GM10266 (cell line): ENCODE measurements at regions not wholly inside any gene's neighbourhood (a gene's known extent, or its start where the extent isn't known, plus 50 kb on each side); places are given as distances from the start of the nearest gene placed in this dataset.
A peak's percentile ranks its signal among the peaks of the same experiment; 100 is the strongest.

Experiments used
- DNase-seq: peaks from one replicate; pipeline ENCODE4 v3.0.0; 2012; ENCODE audit errors: extremely low spot score
- TF ChIP-seq, protein P1 (sequence below): IDR thresholded peaks from 2 replicates; pipeline ENCODE4 v1.5.1; 2012; ENCODE audit warnings: mild to moderate bottlenecking, low read depth; ENCODE audit not compliant: control insufficient read depth, insufficient read depth; ENCODE audit errors: missing control alignments

- no peak for DNase-seq
- TF ChIP-seq, protein P1, sequence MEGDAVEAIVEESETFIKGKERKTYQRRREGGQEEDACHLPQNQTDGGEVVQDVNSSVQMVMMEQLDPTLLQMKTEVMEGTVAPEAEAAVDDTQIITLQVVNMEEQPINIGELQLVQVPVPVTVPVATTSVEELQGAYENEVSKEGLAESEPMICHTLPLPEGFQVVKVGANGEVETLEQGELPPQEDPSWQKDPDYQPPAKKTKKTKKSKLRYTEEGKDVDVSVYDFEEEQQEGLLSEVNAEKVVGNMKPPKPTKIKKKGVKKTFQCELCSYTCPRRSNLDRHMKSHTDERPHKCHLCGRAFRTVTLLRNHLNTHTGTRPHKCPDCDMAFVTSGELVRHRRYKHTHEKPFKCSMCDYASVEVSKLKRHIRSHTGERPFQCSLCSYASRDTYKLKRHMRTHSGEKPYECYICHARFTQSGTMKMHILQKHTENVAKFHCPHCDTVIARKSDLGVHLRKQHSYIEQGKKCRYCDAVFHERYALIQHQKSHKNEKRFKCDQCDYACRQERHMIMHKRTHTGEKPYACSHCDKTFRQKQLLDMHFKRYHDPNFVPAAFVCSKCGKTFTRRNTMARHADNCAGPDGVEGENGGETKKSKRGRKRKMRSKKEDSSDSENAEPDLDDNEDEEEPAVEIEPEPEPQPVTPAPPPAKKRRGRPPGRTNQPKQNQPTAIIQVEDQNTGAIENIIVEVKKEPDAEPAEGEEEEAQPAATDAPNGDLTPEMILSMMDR: no peak
These were observed 446.0 kb downstream of the AEBP2 start for GRCh38 chr12:19885093-19885812.

- TF ChIP-seq, protein P1: no peak
- no peak for DNase-seq
These were observed 446.8 kb downstream of the AEBP2 start for GRCh38 chr12:19886065-19886464.

DNA sequence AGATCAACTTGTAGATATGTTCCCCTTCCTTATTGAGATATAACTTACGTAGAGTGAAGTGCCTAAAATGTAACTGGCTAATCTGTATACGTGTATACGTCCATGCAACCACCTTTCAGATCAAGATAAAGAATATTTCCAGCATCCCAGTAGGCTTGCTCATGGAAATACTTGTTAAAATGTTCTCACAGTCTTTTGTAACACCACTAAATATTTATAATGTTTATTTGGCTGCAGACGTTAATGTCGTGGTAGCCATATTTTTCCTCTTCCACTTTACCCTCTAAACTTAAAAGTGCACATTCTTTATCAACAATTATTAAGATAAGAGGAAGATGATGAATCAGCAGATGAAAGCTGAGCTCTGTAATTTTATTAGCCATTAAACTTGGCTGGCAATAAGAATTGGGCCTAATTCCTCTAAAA lies 447.4 kb downstream of the AEBP2 start:
- no peak for DNase-seq
- TF ChIP-seq, protein P1: no peak

DNA sequence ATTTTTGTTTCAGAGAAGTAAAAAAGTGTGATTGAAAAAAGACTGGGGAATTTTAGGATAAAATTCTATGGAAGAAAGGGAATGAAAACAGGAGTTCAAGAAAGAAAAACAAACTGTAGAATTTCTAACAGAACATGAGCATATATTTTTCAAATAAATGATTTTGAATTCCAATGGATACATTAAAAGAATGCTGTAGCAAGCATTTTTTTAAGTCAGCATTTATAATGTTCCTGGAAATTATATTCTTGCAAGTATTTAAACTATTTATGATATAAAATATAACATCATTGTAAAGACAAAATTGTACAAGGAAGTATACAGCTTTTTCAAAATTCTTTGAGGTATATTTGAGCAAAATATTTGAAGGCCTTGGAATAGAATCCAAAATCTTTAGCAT lies 450.7 kb downstream of the AEBP2 start:
- TF ChIP-seq, protein P1: no peak
- no peak for DNase-seq

DNA sequence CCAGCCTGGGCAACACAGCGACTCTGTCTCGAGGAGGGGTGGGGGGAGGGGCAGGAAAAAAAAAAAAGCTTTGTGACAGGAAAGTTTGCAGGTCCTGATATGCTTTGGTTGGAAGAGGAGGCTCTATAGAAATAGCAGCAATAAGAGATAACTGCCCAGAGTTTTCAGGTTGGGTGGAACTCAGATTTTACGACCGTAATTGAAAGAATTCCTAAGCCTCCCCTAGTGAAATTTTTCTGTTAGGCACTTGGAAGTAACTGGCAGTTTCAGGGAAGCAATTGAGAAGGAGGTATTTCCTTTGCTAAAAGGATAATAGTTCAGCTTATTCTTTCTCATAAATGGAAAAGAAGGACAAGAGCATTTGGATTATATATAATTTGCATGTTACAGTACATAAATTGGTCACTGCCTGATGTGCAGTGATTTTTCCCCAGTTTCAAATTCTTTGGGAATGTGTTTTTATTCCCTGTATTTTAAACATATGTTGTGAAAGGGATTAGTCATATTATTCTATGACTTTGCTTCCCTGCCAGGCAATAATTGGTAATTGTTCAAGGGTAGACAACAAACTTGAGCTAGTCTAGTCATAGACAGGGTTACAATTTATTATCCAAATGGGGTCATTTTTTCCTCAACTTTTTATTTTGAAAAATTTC lies 452.8 kb downstream of the AEBP2 start:
- no peak for DNase-seq
- TF ChIP-seq, protein P1: no peak

DNA sequence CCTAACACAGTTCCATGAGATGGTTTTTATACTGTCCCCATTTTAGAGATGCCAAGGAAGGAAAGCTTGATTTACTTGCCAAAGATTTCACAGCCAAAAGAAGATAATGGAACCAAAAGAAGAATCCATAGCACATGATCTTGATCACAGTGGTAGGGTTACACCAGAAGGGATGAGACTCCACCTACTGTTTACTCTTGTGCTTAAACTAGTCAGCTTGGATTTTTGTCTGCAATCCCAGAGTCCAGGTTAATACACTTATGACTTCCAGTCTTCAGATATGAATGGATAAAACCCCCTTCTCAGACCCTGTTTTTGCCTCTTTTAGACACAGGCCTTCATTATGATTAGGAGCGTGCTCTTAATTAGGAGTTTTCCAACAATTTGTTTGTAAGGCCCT lies 454.2 kb downstream of the AEBP2 start:
- peak; percentile 10 for DNase-seq
- TF ChIP-seq, protein P1: peak; percentile 21

GRCh38 chr12:19894050-19894449 lies 454.8 kb downstream of the AEBP2 start:
- no peak for DNase-seq
- TF ChIP-seq, protein P1: no peak
